GM18508 (cell line): ENCODE measurements at regions not wholly inside any gene's neighbourhood (a gene's known extent, or its start where the extent isn't known, plus 50 kb on each side); places are given as distances from the start of the nearest gene placed in this dataset.
A peak's percentile ranks its signal among the peaks of the same experiment; 100 is the strongest.

Experiments
- ATAC-seq: cut with Tn5 transposase; IDR thresholded peaks from one replicate; pipeline ENCODE4 v1.9.1; 2021; ENCODE audit warnings: moderate number of reproducible peaks; ENCODE audit not compliant: insufficient read depth, unreplicated experiment

- peak; percentile 23 for ATAC-seq
These were observed 1222.9 kb upstream of the PRKX start for GRCh38 chrX:4936315-4936714.

GRCh38 chrX:4935846-4936245 lies 1222.4 kb upstream of the PRKX start:
- peak; percentile 48 for ATAC-seq

DNA sequence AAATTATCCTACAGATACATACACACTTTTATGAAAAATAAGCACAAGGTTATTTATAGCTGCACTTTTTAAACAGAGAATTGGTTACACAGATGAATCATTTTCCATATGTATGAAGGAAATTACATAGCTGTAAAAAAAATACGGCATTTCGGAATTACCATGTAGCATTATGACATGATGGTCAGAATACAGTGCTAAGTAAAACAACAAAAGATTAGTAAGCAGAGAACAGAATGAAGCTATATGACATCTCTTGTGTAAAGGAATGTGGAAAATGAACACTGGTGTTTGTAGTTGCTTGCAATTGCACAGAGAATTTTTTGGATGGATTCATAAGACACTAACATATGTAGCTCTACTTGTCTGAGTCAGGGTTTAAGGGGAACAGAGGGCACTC lies 1222.0 kb upstream of the PRKX start:
- no peak for ATAC-seq

DNA sequence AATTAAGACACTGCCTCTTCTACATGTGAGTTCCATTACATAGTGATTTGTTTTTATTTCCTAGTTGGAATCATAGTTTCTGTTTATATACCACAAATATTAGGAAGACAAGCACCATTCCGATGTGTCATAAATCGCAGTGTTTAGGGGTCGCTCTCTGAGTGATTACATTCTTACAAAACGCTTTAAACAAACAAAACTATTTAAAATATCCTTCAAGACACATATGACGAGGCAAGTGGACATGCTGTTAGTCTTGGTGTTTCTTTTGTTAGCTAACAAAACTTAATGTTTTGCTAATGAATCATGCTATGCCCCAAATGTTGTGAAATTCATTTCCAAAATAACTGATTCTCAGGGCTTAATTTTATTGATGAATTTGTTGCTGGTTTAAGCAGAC lies 1219.3 kb upstream of the PRKX start:
- no peak for ATAC-seq

DNA sequence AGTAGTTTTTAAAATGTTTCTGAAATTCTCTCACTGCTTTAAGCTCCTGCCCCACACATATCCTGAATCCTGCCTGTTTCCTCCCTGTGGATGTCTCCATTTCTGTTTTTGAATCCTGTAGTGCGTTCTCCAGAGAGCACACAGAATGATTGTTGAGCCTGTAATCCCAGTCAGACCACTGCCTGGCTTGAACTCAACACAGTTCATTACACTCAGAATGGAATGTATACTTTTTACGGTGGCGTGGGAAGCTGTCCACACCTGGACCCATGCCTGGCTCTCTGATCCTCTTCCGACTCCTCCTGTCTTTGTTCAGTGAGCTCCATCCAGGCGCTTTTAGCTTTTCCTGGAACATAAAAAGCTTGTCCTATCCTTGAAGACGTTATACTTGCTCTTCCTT lies 1217.0 kb upstream of the PRKX start:
- ATAC-seq = no peak

DNA sequence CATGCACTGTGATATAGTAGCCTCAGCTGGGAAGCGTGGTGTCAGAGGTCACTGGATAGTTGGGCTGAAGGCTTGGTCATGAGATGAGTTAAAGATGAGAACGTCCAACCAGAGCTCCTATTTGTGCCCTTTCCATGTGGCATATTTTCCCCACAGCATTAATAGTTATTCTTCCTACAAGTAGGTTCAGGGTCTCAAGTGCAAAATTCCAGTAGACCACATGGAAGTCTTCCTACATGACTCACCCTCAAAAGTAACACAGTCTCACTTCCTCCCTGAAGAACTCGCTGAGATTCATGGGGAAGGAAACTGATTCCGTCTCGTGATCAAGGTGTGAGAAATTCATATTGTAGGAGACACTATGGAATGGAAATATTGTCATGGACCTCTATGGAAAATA lies 1212.5 kb upstream of the PRKX start:
- no peak for ATAC-seq

DNA sequence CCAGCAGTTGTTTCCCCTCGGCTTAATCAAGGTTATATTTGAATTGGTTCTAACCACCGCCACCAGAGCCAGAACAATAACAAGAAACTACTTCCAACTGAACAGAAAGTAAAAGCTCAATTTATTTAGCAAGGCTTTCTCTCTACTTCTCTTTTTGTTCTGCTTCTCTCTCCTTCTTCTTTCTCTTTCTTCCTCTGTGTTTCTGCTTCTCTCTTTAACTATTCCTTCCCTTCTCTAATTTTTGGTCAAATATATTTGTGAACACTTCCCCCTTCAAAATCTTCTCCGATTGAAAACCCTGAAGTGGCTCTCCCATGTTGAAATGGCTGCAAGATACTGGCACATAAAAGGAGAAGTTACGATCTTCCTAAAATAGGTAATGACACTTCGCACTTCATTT lies 1195.9 kb upstream of the PRKX start:
- no peak for ATAC-seq

- no peak for ATAC-seq
These were observed 1192.1 kb upstream of the PRKX start for GRCh38 chrX:4905576-4905975.

DNA sequence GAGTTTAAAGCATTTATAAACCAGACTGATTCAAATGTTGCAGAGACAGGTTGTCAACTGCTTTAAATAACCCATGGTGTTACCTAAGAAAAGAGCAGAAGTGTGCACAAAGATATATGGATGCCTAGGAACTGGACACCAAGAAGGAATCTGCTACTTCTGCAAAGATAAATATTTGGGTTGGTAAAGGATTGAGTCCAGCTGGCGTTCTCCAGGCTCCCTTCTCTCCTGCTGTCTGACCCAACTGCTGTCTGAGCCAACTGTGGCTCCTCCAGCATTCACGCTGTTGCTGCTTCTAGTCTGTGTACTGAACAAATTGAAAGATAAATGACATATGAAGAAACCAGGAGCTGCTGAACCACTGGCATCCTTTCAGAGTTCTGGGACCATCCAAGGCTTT lies 1167.8 kb upstream of the PRKX start:
- no peak for ATAC-seq

DNA sequence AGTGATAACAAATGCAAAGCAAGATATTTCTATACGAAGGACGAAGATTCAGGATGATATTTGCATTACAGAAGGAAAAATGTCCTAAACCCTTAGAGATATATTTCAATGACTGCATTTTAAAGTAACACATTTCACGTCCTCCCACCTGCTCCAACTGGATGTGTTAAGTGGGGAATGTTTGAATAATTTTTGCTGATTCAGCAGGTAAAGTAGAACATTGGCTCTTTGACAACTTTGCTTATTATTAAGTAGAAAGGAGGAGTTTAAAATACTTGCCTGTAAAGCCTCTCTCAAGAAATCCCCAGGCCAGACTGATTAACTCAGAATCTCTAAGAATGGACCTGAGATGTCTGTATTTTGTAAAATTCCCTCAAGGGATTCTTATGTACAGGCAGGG lies 1165.2 kb upstream of the PRKX start:
- ATAC-seq = no peak

DNA sequence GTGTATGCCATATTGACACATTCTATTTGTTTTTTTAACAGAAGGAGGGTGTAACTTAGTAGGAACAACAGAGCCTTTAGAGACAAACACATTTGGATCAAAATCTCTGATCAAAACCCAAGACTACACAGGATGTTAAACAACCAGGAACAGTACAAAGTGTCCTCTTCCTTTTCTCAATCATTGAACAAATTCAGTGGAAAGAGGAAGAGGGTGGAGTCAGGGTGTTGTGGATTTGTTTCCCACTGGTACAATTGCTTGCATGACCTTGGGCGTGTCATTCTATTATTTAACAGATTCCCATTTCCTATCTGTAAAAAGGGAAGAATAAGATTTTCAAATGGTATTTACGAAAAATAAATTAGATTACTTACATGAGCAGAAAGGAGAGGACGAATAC lies 1162.8 kb upstream of the PRKX start:
- ATAC-seq = no peak

DNA sequence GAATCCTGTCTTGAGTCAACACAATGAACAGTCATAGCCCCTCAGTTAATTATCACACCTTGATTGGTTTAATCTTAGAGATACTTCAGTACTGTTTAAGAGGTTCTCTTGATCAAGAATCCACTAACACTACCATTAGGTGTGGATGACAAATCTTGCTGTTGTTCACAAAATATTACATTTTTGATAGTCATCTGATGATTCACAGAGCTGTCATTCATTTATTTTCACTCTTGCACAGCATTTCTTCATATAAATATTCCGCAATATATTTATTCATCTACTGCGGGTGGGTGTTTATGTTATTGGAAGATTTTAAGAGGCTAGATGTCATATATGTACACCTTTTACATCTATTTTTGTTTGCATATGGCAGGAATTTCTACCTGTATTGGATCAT lies 1138.1 kb upstream of the PRKX start:
- no peak for ATAC-seq

DNA sequence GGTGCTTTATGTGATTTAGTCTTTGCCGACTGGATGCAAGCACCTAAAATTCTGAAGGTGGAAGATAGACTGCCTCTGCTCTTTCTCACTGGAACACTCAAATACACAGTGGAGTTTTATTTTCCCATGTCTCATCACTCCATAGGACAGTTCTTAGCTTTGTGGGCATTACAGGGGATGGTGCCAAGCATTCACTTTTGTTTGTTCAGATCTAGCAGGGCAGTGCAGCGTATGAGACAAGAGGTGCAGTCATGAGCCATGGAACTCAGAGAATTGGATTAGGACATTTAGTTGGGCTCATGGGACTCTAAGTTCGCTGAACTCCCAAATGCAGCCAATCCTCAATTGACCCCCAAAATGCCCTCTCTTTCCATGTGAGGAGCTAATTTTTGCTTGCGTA lies 1136.9 kb upstream of the PRKX start:
- no peak for ATAC-seq

DNA sequence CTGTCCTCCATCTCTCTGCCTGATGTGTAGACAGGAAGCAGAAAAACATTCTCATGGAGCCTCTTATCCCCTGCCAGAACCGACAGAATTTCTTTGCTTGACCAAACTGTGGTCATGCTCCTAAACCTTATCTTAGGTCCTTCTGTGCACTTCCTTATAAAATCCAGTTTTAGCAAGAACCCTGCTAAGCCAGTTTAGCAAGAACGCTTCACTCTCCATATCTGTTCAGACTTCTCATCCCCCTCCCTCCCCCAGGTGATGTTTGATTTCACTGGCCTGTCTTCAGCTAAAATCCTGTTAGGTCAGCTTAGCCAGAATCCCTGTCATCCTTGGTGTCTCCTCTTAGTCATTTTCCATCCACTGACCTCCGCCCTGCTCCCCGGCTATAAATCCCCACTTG lies 1130.9 kb upstream of the PRKX start:
- ATAC-seq = no peak

DNA sequence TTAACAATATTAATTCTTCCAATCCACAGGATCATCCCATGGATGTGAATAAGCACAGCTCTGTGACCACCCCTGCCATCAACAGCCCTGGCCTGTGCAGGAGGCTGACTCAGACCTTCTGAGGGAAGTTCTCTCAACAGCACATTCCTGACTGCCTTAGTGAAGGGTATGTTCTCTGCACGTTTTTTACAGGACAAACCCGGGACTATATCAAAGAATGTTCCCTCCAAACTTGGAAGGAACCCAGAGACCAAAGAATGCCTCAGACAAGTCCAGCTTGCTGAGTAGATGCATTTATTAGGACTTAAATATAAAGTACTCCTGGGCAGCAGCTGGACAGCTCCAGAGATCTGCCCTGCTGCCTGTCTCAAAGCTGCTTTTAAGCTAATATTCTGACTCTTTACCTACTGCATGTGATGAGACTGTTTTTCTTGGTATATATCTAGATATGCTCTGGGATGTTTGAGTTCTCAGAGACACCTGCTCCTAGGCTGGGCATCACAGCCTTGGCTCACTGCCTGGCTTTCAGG lies 1127.8 kb upstream of the PRKX start:
- ATAC-seq = no peak

- ATAC-seq = no peak
These were observed 1118.1 kb upstream of the PRKX start for GRCh38 chrX:4831574-4831973.

GRCh38 chrX:4830880-4831557 lies 1117.6 kb upstream of the PRKX start:
- no peak for ATAC-seq

DNA sequence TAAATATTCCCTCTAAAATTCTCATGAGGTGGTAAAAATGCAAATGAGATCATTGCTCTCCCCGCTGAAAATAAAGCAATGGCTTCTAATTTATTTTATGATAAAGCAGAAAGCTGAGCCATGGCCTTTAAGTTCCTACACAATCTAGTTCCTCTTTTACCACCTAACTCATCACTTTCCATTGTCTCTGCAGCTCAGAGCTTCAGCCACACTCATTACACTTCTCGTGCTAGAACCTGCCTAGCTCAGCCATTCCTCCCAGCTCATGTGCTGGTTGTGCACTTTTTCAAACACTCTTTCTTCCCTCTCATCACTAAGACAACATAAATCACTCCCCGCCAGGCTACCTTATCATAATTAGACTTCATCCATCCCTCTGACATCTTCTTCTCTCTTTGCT lies 1112.1 kb upstream of the PRKX start:
- ATAC-seq = no peak

- ATAC-seq = no peak
These were observed 1096.1 kb upstream of the PRKX start for GRCh38 chrX:4809571-4809970.

GRCh38 chrX:4805502-4805901 lies 1092.1 kb upstream of the PRKX start:
- no peak for ATAC-seq

- ATAC-seq = no peak
These were observed 1087.3 kb upstream of the PRKX start for GRCh38 chrX:4800756-4801155.

- ATAC-seq = no peak
These were observed 1074.5 kb upstream of the PRKX start for GRCh38 chrX:4787971-4788370.

DNA sequence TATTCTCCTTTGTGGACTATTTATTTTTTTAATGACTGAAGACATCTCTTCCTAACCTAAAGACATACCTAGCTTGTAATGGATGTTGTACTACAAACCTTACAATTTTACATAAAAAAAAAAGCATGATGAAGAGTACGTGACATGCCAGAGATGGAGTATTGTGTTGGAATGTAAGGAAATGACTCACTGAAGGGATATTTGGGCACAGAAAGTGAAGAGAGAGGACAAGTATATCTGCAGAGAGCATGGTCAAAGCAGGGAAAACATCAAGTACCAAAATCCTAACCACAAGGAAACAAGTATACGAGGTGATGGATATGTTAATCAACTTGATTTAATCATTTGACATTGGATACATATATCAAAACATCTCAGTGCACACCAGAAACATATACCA lies 1051.4 kb upstream of the PRKX start:
- ATAC-seq = no peak
